GM23338 (cell line): ENCODE measurements at regions not wholly inside any gene's neighbourhood (a gene's known extent, or its start where the extent isn't known, plus 50 kb on each side); places are given as distances from the start of the nearest gene placed in this dataset.

ENCODE experiments used
- EZH2phosphoT487 ChIP-seq: fragments of 200-600 bp; sonication (generic); IDR thresholded peaks from one replicate; pipeline ENCODE4 v1.8.1; 2018; ENCODE audit warnings: antibody characterized with exemption; ENCODE audit not compliant: unreplicated experiment
- JUNB ChIP-seq: IDR thresholded peaks from one replicate; pipeline ENCODE4 v1.6.1; 2016; ENCODE audit warnings: antibody characterized with exemption; ENCODE audit not compliant: unreplicated experiment
- POLR2AphosphoS5 ChIP-seq: IDR thresholded peaks from 2 replicates; pipeline ENCODE4 v1.6.1; 2016; ENCODE audit warnings: antibody characterized with exemption, low read depth
- TF ChIP-seq, protein P1 (sequence below), 2 experiments: fragments of 200-600 bp in 1 of 2; sonication (generic) in 1 of 2; conservative IDR thresholded peaks; 2 replicates each; pipeline versions ENCODE4 v1.5.1 to v1.6.1; 2016 to 2017; ENCODE audit warnings: antibody characterized with exemption in 2 of 2, low read depth in 2 of 2, mild to moderate bottlenecking in 2 of 2, moderate library complexity in 1 of 2
- TF ChIP-seq, protein P2 (sequence below): IDR thresholded peaks from one replicate; pipeline ENCODE4 v1.6.1; 2018; ENCODE audit warnings: antibody characterized with exemption; ENCODE audit not compliant: unreplicated experiment

DNA sequence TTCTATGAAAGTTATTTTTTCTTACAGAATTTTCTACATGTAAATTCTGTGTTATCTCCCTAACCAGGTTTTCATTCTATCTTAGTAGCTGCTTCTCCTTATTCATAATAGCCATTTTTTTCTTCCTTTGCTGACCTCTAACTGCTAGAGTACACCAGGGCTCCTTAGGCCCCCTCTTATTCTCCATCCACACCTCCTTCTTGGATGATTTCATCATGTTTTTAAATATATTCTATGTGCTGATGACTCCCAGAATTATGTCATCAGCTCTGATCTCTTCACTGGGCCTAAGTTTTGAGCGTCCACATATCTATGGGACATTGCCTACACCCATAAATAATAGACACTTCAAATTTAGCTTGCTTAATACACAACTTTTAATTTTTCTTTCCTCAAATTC, 721.5 kb downstream of the SLC16A7 start:
- TF ChIP-seq, protein P1, sequence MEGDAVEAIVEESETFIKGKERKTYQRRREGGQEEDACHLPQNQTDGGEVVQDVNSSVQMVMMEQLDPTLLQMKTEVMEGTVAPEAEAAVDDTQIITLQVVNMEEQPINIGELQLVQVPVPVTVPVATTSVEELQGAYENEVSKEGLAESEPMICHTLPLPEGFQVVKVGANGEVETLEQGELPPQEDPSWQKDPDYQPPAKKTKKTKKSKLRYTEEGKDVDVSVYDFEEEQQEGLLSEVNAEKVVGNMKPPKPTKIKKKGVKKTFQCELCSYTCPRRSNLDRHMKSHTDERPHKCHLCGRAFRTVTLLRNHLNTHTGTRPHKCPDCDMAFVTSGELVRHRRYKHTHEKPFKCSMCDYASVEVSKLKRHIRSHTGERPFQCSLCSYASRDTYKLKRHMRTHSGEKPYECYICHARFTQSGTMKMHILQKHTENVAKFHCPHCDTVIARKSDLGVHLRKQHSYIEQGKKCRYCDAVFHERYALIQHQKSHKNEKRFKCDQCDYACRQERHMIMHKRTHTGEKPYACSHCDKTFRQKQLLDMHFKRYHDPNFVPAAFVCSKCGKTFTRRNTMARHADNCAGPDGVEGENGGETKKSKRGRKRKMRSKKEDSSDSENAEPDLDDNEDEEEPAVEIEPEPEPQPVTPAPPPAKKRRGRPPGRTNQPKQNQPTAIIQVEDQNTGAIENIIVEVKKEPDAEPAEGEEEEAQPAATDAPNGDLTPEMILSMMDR (conservative IDR thresholded peaks at IDR 0.05; ENCODE audit: low read depth in 2 of 2), result no peak
- no peak for TF ChIP-seq POLR2AphosphoS5
- TF ChIP-seq, protein P2, sequence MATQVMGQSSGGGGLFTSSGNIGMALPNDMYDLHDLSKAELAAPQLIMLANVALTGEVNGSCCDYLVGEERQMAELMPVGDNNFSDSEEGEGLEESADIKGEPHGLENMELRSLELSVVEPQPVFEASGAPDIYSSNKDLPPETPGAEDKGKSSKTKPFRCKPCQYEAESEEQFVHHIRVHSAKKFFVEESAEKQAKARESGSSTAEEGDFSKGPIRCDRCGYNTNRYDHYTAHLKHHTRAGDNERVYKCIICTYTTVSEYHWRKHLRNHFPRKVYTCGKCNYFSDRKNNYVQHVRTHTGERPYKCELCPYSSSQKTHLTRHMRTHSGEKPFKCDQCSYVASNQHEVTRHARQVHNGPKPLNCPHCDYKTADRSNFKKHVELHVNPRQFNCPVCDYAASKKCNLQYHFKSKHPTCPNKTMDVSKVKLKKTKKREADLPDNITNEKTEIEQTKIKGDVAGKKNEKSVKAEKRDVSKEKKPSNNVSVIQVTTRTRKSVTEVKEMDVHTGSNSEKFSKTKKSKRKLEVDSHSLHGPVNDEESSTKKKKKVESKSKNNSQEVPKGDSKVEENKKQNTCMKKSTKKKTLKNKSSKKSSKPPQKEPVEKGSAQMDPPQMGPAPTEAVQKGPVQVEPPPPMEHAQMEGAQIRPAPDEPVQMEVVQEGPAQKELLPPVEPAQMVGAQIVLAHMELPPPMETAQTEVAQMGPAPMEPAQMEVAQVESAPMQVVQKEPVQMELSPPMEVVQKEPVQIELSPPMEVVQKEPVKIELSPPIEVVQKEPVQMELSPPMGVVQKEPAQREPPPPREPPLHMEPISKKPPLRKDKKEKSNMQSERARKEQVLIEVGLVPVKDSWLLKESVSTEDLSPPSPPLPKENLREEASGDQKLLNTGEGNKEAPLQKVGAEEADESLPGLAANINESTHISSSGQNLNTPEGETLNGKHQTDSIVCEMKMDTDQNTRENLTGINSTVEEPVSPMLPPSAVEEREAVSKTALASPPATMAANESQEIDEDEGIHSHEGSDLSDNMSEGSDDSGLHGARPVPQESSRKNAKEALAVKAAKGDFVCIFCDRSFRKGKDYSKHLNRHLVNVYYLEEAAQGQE, result no peak
- TF ChIP-seq EZH2phosphoT487, result no peak
- TF ChIP-seq JUNB, result no peak
